ENCODE measurements at regions not wholly inside any gene's neighbourhood (a gene's known extent, or its start where the extent isn't known, plus 50 kb on each side); places are given as distances from the start of the nearest gene placed in this dataset.
"Not testable (repeated sequence)": the region's sequence is repeated elsewhere in the genome, so short reads cannot be mapped to it uniquely, and the experiment has no call there.

DNA sequence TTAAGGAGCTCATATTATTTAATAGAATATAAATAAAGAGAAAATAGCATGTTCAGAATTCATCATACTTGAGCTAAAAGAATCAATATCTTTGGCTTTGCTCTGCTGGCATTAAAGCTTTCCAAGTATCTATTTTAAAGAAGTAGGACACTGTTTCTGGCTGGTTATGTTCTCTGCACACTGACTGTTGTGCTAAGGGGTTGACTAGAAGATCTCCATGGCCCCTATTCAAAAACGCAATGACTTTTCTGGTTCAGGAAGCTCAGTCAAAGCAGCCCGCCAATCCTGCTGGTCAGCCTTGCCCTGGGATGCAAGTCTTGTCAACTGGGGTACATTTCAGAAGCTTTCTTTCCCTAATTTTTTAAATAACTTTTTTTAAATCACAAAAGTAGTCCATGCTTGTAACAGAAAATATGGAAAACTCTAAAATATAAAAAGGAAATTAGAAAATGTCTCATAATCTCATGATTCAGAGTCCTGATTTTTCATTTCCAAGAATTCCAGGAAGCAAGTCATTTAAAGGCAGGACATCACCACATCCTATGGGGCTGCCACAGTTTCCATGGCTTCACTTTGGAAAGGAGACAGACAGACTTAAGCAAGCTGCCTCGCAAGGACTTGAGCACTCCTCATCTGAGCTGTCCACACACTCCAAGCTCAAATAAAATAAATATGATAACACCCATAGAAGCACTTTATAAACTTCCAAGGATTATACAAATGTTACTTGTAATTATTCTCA lies 195.1 kb downstream of the TXNL1 start:
- DNase-seq (ENCODE audit: low read depth), result peak; percentile 39

DNA sequence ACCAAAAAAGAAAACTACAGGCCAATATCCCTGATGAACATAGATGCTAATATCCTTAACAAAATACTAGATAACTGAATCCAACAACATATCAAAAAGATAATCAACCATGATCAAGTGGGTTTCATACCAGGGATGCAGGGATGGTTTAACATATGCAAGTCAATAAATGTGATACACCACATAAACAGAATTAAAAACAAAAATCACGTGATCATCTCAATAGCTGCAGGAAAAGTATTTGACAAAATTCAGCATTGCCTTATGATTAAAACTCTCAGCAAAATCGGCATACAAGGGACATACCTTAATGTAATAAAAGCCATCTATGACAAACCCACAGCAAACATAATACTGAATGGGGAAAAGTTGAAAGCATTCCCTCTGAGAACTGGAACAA lies 199.9 kb downstream of the TXNL1 start:
- not testable (repeated sequence) for DNase-seq (ENCODE audit: low read depth)

DNA sequence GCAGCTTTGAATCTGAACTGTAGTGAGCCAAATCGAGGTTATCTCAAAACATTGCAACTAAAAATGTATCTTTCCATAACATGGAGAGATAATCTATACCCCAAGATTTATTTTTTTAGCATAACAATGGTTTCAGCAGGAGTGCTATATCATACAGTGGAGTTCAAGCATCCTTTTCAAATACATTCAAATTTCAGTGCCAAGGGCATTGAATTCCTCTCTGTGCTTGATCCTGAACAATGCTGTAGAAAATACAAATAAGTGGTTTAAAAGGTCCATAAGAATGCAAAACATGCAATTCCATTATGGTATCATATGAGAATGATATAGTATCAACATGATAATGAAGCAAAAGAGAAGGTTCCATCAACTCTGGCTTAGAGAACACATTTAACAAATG lies 201.7 kb downstream of the TXNL1 start:
- DNase-seq (ENCODE audit: low read depth), result no peak

DNA sequence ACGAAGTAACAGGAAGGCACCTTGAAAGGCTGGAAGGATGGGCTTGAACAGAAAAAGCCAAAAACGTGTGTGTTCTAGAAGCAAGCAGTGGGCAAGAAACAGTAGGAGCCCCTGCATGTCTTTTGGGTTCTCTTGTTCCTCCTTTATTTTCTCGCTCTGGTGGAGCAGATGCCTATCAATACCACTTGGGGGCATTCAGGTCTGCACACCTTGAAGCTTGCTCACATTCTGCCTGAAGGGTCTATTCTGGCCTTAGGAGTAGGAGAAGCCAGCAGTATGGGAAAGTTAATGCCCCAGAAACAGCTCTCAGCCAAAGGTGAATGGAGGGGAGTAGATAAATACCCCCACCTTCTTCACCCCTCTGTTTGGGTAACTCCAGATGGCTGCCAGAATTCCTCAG lies 204.5 kb downstream of the TXNL1 start:
- no peak for DNase-seq (ENCODE audit: low read depth)

DNA sequence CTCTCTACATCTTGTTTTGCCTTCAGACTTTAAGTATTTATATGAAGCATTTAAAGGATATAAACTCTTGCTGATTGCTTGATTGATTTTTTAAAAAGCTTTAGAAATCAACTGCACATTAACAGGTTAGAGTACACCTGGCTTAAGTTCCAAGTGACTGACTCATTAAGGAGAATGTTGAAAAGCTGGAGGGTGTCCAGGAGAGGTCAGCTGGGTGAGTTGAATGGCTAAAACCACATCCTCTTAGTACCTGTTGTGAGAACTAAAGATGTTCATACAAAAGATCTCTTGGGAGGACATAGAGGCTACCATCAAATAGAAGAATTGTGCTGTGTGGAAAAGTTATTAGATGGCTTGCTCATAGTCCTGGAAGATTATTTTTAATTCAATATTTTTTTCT lies 206.8 kb downstream of the TXNL1 start:
- no peak for DNase-seq (ENCODE audit: low read depth)

DNA sequence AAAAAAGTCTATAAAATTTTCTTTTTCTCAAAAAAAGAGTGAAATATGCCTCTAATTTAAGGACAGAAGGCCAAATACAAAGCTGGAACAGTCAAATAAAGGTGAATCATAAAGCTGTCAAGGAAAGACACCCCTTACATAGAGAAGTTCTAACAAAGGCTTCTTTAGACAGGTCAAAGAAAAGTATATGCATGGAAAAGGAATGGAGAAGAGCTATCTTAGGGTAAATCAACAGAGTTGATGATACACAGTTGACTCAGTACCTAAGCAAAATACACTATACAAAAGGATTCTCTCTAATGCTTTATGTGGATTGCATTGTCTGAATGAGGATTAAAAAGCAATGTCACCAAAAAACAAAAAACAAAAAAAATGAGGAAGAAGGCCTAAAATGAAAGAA lies 214.8 kb downstream of the TXNL1 start:
- DNase-seq (ENCODE audit: low read depth), result no peak

DNA sequence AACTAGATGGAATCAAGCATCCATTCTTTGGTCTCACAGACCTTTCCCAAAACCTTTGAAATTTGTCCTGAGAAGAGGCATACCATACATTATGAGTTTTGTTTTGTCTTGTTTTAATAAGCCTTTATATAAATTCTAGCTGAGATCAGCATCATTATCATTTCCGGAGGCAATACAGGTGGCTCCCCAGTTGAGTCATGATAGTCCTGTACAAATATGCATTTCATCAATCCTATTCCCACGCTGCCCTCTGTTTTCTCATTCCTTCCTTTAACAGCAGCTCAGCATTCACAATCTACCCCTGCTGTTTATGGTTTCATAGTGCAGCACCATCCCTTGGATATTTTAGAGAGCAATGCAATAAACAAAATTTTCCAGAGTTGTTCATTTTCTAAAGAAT lies 216.7 kb downstream of the TXNL1 start:
- no peak for DNase-seq (ENCODE audit: low read depth)

DNA sequence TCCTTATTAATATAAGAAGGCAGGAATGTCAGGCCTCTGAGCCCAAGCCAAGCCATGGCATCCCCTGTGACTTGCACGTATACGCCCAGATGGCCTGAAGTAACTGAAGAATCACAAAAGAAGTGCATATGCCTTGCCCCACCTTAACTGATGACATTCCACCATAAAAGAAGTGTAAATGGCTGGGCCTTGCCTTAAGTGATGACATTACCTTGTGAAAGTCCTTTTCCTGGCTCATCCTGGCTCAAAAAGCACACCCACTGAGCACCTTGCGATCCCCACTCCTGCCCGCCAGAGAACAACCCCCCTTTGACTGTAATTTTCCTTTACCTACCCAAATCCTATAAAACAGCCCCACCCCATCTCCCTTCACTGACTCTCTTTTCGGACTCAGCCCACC lies 217.5 kb downstream of the TXNL1 start:
- DNase-seq (ENCODE audit: low read depth), result not testable (repeated sequence)

DNA sequence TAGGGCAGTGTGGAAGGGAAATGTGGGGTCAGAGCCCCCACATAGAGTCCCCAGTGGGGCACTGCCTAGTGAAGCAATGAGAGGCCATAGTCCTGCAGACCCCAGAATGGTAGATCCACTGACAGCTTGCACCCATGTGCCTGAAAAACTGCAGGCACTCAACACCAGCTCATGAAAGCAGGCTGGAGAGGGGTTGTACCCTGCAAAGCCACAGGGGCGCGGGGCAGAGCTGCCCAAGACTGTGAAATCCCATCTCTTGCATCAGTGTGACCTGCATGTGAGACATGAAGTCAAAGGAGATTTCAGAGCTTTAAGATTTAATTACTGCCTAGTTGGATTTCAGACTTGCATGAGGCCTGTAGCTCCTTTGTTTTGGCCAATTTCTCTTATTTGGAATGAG lies 224.0 kb downstream of the TXNL1 start:
- DNase-seq (ENCODE audit: low read depth), result no peak

DNA sequence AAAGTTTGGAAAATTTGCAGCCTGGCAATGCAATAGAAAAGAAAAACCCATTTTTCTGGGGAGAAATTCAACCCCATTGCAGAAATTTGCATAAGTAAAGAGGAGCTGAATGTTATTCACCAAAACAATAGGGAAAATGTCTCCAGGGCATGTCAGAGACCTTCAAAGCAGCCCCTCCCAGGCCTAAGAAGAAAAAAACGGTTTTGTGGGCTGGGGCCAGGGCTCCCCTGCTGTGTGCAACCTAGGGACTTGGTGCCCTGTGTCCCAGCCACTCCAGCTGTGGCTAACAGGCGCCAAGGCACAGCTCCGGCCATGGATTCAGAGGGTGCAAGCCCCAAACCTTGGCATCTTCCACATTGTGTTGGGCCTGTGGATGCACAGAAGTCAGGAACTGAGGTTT lies 224.5 kb downstream of the TXNL1 start:
- no peak for DNase-seq (ENCODE audit: low read depth)

DNA sequence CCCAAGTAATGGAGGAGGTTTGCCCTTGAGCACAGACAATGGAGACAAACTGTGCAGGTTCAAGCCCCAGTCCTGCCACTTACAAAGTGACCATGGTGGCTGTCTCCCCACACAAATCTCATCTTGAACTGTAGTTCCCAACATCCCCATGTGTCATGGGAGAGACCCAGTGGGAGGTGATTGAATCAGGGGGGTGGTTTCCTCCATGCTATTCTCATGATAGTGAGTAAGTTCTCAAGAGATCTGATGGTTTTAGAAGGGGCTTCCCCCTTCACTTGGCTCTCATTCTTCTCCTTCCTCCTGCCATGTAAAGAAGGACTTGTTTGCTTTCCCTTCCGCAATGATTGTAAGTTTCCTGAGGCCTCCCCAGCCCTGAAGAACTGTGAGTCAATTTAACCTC lies 225.4 kb downstream of the TXNL1 start:
- DNase-seq (ENCODE audit: low read depth), result no peak

DNA sequence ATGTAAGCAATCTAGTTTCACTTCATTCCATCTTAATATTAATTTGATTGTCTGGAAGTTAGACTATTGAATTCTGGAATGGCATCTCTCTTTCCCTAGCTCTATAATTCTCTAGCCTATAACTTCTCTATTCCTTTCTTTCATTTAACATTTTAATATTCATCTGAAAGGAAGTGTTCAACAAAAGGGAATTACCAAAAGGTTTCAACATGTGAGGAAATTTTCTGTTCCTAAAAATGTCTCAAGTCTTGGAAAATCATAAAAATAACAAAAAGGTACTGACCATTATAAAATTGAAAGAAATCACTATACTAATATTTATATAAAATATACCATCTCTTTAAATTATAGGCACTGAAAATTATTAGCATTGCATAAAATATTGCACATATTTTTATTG lies 228.7 kb downstream of the TXNL1 start:
- DNase-seq (ENCODE audit: low read depth), result no peak

DNA sequence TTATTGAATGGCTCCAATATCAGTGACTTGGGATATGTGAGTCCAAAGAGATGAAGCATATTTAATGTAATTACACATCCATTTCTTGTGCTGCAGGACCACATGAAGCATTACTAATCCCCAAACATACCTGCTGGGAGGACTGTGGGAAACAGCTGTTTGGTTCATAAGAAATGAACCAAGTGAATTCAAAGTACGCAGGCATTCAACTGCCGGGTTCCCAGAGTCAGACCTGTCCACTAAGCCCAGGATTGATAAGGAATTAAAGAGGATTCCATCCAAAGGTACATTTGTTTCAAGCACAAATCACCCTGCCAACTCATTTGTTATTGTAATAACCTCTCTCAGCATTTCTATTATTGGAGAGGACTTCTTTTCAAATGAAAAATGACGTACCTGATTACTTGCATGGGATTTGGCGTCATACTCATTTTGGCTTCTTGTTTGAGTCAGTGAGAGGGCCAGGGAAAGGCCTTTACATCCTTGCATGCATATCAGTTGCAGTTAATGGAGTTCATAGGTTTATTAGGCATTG lies 230.7 kb downstream of the TXNL1 start:
- no peak for DNase-seq (ENCODE audit: low read depth)

DNA sequence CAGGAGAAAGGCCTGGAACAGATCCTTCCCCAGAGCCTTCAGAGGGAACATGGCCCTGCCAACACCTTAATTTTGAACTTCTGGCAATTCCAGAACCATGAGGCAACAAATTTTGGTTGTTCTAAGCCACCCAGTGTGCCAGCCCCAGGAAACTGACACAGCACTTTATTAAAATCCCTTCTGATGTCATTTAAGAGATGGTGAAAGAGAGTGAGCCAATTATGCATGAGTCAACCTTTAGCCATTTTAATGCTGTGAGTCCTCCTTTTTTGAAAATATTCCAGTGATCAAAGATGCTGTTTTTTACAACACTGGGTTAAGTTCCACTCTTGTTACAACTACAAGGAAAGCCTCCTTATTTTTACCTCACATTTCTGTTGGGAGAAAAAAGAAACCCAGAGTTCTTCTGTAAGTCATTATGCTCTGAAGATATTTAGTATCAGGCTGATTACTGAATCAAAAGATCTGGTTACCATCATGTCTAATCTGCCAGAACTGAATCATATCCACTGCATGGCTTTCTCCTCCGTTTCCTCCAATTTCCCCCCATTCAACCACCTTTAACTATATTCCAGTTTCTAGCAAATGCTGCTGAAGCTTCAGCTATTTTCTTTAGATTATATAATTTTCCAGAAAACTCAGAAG lies 235.4 kb downstream of the TXNL1 start:
- peak; percentile 92 for DNase-seq (ENCODE audit: low read depth)

DNA sequence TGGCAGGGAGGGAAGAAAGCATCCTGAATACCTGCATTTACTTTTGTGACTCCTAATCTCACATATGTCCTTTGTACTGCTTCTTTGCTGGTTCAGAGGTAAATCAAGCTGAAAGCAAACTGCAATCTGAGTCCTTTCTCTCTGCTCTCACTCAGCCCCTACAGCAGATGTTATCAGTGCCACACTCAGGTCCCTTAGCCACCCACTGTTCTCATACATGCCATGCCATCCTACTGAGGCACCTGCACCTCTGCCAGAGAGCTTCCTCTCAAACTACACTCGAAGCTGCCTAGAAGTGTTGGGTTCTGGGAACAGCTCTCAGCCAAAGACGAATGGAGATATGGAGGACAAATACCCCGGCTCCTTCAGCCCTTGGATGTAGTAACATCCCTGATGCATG lies 244.5 kb downstream of the TXNL1 start:
- no peak for DNase-seq (ENCODE audit: low read depth)

DNA sequence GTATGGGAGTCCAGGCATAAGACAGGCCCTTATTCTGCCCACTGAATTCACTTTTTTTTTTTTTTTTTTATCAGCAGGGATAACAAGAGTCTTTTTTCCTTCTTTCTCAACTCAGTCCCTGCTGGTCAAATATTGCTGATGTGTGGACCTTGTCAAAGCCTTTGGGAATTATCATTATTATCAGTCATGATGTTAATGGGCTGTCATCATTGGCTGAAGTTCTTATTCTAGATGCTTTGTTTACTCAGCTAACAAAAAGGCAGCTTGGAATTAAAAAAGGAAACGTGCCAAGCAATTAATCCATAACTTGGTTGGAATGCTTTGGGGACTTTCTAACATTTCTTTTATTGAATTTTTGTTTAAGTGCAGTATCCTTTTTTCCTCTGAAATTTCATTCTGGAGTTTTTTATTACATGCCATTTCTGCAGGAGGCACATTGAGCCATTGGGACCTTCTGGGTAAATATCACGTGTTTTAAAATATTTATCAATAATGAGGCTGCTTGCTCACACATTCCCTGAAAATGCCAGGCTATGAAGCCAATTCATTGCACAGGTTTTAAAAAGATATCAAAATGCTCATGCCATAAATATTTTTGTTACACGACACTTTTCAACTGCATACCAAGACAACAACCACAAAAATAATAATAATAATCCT lies 246.3 kb downstream of the TXNL1 start:
- DNase-seq (ENCODE audit: low read depth), result no peak

DNA sequence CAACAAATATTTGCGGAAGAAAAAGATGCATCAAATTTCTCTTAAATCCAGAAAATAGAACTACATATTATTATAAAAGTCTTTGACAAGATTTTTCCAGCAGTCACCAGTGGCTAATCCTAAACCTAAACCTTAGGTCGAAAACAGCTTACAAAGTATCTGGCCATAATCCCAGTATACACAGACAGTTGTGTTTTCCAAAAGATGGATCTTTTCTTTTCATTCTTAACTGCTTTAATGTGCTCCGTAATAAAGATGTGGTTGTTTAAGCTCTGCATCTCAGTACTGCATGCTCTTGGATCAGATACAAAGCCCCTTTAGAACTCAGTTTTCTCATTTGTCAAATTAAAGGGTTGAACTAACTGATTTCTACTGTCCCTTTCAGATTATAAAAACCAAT lies 247.8 kb downstream of the TXNL1 start:
- DNase-seq (ENCODE audit: low read depth), result no peak

DNA sequence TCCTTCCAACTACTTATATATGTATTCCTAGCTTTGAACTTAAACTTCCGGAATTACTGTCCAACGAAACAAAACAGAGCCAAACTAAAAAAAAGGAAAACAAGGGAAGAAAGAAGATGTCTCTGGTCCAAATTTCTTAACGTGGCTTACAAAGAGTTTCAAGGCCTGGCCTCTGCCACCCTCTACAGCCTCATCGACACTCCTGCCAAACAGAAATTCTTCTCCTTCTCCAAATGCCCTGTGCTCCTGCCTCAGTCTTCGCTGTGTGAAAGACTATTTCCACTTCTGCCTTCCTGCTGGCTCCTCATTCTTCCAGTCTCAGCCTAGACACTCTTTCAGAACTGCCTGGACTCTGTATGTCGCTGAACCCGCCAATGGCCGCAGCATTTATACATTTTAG lies 249.2 kb downstream of the TXNL1 start:
- DNase-seq (ENCODE audit: low read depth), result no peak

DNA sequence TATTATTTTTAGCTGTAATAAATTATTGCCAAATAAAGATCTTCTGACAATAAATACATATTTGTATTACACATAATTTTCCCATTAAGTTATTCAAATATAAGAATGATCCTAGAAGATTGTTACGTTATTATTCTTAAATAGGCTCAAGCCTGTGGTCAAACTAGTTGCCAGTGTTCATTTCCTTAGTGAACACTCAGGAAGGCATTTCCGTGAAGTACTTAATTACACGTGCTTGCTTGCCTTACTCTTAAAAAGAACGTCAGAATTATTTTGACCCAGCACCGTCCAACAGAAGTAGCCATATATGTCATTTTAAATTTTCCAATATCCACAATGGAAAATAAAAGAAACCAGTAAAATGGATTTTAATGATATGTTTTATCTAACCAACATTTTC lies 249.8 kb downstream of the TXNL1 start:
- DNase-seq (ENCODE audit: low read depth), result no peak

DNA sequence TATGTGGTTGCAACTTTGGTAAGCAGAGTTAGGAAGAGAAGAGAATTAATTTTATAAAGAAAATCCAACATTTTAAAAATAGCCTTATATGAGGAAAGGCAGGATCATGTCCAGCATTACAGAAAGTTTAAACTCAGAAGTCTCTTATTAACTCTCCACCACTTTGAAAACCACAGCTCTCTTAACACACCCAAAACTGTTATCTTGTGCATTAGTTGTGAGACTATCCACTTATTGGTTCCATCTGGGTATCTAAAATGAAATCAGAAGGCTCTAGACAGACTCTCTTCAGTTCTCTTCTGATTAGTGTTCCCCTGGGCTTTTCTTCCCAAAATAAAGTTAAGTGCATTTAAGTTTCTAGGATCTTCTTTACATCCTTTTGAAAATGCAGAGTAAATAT lies 251.5 kb downstream of the TXNL1 start:
- no peak for DNase-seq (ENCODE audit: low read depth)

DNA sequence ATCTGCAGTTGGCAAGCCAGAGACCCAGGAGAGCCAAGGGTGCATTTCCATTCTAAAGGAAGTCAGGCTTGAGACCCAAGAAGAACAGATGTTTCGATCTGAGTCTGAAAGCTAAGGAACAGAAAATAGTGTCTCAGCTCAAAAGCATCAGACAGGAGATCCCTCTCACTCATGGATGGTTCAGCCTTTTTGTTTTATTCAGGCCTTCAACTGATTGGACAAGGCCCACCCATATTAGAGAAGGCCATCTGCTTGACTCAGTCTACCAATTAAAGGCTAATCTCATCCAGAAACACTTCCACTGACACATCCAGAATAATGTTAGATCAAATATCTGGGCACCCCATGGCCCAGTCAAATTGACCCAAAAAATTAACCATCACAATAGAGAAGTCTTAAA lies 255.0 kb downstream of the TXNL1 start:
- no peak for DNase-seq (ENCODE audit: low read depth)

DNA sequence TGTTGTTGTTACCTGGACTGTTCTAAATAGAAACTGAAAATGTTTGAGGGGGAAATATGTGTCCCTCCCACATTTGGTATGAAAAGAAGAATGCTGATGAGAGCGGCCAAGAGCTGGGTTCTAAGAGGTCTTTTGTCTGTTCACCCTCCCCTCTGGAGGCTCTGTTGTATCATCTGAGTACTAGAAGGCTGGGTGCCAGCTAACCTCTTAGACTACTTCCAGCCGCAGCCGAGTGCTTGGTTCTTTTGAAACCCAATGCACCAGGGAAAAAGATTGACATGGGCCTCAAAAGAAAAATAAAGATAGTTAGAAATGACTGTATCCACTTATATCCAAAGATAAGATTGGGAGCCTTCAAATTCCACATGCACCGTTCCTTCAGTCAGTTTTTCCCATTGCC lies 255.9 kb downstream of the TXNL1 start:
- no peak for DNase-seq (ENCODE audit: low read depth)

DNA sequence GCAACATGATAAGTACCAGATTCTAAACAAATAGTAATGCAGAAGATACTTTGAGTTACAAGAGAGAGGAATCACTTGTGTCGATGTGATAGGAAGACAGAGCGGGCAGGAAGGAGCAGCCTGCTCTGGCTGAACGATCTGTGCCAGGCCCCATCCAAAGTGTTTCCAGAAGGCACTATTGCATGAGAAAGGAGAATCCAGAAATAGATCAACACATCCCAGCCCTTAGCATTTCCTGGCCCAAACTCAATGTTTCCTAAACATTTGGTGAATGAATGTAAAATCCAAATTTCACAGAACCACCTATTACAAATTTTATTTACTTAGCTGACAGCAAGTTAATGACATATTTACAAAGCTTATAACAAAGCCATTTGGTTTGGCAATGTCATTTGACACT lies 257.2 kb downstream of the TXNL1 start:
- DNase-seq (ENCODE audit: low read depth), result no peak
